HT1080 (cell line): ENCODE measurements at regions not wholly inside any gene's neighbourhood (a gene's known extent, or its start where the extent isn't known, plus 50 kb on each side); places are given as distances from the start of the nearest gene placed in this dataset.
"Not testable (repeated sequence)": the region's sequence is repeated elsewhere in the genome, so short reads cannot be mapped to it uniquely, and the experiment has no call there.

Source experiments
- DNase-seq: peaks from one replicate; pipeline ENCODE4 v3.0.0-alpha.2; 2015; ENCODE audit warnings: low read depth

DNA sequence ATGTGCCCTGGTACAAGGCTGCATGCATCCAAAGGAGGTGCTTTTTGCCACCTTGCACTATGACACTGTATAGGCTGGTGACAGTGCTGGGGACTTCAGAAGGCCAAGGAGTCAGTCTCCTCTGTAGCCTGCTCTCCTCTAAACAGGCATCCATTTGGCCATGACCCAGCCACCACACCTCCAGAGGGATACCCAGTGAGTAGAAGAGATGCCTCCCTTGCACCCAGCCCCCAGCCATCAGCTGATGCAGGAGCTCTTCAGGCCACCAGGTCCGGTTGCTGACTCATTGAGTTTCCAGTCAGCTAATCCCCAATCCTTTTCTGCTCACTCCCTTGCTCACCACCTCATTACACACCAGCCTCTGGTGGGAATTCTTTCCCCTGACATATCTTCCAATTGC, 99.8 kb downstream of the PJA1 start:
- DNase-seq, result peak; percentile 53

DNA sequence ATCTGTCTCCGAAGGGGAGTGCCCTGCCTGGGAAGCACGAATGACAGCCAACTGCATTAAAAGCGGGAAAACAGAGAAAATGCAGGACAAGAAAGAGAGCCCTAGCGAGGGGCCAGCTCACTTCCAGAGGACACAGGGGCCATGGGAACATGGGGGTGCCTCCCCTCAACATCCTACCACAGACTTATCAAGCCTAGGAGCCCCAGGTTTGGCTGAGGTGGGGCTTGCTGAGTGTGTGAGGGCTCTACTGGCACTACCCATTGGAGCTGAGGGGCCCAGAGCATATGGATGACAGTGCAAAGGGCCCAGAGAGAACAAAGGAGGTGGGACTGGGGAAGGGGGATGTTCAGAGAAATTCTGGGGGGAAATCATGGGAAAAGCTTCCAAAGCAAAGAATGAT, 101.8 kb downstream of the PJA1 start:
- DNase-seq, result no peak

DNA sequence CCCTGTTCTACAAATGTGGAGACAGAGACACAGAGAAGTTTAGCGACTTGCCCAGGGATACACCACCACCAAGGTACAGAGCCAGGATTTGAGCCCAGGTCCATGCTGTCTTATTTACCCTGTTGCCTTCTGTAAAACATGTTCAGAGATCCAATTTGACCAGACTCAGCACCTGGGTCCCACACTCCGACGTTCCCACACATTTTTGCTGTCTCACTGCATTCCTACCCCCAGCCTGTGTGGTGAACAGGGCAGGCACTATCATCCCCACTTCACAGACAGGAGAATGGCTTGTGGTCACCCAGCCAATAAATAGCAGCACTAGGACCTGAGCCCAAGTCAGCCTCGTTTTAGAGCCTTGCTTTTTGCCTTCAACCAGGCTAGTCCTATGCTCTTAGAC, 102.8 kb downstream of the PJA1 start:
- DNase-seq, result no peak

DNA sequence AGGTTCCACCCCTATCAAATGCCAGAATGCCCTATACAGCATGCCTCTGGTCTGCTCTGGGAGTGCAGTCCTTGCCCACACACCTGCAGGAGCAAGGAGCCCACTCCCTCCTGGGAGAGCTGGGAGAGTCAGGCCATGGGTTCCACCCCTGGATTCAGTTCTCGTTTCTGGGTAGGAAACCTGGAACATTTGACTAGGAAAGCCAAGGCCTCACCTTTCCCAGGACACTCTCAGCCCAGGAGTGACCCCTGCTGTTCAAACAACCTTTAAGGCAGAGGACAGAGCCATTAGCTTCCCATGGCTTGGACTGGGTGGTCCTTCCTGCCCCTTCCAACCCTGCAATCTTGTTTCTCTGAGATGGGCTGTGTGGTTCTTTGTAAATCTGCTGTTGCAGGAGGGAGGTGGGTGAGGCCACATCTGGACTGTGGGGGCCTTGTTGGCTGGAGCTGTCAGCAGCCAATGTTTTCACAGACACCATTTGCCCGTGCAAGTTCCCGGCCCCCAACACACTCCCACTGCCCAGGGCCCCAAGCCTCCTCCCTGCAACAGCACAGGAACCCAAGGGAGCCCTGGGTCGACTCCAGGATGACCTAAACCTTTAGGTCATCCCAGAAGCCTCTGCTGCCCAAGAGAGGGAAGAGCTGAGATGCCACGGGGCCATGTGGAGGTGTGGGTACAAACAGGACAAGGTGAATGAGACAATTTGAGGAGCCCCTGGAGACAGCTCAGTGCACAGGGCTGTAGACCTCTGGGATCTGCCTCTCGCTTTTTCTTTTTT, 104.4 kb downstream of the PJA1 start:
- peak; percentile 4 for DNase-seq

DNA sequence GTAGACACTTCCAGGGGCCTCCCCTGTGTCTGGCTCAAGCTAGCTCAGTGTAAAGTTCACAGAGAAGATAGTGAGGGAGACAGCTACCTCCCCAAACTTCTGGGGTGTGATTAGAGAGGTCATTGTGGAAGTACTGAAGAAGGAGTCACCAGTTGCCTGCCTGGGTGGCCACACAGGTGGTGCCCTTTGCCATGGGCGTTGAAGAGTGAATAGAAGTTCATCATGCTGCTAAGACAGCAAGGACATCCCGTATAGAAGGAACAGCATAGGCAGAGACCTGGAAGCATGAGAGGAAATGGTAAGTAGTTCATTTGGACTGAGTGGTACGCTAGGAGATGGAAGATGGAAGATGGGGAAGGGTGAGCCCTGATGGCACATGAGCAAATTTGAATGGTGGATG, 110.1 kb downstream of the PJA1 start:
- no peak for DNase-seq

DNA sequence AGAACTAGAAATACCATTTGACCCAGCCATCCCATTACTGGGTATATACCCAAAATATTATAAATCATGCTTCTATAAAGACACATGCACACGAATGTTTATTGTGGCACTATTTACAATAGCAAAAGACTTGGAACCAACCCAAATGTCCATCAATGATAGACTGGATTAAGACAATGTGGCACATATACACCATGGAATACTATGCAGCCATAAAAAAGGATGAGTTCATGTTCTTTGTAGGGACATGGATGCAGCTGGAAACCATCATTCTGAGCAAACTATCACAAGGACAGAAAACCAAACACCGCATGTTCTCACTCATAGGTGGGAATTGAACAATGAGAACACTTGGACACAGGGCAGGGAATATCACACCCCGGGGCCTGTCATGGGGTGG, 110.8 kb downstream of the PJA1 start:
- DNase-seq, result not testable (repeated sequence)

DNA sequence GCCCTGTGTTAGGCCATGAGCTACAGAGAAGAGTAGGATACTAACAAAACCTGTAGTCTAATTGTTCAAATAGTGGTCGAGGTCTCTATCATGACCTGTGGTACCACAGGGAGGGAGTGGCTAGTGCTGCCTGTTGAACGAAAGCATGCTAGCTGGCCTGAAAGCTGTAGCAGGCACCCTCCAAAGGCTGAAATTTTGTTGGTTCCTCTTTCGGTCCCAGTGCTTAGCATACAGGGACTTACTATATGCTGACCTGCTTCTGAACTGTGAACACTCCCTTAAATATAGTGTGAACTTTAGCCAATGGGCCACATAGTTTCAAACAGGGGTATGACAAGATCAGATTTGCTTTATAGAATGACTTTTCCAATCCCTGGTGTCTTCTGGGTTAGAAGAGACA, 113.4 kb downstream of the PJA1 start:
- DNase-seq, result no peak

DNA sequence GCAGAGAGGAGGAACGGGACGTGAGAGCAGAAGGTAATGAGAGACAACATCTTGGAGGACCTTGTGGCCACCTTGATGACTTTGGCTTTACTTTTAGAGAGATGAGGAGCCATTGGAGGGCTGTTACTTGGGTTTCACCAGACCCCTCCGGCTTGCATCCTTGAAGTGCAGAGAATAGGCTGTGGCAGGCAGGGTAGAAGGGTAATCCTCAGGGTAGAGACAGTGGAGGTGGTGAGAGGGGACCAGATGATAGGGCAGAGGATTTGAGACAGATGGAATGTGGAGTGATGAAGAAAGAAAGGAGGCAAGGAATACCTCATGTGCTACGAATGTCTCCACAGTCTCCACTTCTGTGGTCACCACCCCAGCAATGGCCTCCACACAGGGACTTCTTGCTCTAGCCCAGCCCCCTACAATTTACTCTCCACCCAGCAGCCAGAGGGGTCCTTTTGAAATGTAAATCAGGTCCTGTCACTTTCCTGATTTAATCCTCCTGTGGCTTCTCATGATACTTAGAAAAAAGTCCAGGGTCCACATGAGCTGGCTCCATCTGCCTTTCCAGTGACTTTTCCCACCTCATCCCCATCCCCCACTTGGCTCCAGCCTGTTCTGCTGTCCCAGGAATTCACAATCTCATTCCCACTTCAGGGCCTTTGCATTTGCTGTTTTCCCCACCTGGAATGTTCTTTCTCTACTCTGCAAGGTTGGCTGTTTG, 115.0 kb downstream of the PJA1 start:
- no peak for DNase-seq

DNA sequence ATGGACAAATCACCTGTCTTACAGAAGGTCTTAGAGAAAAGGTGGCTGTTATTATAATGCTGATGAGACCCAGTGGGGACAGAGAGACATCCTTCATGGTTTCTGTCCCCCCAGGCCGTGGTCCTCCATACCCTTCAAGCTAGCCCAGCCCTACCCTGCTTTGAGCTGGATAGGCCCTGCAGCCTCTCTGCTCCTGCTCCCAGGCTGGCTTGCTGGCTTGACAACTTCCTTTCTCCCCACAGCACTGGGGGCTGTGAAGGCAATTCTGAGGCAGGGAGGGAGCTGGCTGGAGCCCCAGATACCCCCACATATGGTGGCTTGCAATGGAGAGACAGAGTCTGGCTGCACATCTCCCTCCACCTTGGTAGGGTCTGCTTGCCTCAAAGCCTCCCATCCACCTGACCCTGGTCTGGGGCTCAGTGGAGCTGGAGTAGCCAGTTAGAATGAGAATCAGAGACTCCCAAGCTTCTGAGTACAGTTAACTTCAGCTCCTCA, 118.2 kb downstream of the PJA1 start:
- DNase-seq, result no peak

DNA sequence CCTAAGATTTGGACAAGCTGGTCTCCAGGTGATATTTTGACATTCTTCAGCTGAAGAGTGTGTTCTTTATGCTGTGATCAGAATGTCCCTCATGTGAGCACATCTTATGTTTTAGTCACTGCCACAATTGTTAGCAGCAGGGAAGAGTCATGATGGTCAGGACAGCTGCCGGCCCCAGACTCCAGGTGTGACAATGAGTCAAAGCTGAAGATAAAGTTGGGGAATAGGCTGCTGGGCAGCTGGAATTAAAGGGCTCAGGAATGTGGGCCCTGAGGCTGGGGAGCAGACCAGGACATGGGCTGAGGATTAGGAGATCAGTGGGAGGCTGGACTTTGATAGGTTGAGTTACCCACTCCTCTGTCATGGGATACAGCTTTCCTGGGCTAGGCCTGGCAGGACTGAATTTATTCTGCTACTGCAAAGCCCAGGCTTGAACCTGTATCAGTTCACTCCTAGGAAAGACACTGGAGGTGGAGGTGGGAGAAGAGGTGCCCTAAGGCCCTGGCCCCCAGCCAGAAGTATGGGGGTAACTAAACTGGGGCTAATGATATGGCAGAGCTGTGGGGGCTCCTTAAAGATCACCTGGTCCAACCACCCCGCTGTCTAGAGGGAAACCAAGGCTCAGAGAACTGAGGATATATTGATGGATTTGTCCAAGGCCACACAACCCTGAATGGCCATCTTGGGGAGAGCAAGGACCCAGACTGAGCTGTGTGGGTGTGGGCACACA, 119.5 kb downstream of the PJA1 start:
- no peak for DNase-seq

DNA sequence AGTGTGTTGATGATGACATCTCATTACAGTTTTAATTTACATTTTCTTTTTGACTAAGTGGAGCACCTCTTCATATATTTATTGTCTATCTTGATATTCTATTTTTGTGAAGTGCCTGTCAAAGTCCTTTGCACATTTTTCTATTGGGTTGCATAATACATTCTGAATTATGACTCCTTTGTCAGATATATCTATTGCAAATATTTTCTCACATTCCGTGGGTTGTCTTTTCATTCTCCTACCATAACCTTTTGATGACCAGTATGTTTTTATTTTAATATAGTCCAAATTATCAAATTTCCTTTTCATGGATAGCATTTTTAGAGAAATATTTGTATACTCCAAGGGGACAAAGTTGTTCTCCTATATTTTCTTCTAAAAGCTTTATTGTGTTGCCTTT, 126.4 kb downstream of the PJA1 start:
- no peak for DNase-seq

DNA sequence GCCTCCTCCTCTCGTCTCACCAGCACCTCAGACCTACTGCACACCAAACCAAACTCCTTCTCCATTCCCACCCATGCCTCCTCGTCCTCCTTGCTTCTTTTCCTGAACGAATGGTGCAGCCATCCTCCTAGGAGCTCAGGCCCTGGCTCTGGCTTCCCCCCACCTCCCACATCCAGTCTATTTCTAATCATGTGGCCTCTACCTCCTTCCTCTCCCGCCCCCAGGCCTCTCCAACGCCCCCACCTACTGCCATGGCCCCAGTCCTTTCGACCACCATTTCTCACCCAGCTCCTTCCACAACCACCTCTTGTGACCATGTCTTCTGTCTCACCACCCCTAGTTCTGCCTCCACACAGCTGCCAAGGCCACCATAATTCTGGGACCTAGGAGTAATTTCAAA, 127.1 kb downstream of the PJA1 start:
- no peak for DNase-seq

DNA sequence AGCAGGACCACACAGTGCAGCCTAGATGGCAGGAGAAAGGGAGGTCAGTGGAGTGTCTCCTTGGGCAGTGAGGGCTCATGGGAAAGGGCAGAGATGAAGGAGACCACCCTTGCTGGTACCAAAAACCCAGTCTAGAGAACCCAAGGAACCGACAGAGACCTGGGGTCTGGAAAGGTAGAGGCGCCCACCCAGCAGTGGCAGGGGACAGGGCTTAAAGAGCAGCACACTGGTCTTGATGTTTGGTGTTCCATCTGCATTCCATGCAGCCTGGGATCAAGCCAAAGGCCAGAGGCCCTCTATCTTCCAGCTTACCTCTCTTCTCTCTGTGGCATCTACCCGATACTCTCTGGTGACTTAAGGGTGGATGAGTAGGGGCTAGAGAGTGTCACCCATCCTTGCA, 127.5 kb downstream of the PJA1 start:
- no peak for DNase-seq

DNA sequence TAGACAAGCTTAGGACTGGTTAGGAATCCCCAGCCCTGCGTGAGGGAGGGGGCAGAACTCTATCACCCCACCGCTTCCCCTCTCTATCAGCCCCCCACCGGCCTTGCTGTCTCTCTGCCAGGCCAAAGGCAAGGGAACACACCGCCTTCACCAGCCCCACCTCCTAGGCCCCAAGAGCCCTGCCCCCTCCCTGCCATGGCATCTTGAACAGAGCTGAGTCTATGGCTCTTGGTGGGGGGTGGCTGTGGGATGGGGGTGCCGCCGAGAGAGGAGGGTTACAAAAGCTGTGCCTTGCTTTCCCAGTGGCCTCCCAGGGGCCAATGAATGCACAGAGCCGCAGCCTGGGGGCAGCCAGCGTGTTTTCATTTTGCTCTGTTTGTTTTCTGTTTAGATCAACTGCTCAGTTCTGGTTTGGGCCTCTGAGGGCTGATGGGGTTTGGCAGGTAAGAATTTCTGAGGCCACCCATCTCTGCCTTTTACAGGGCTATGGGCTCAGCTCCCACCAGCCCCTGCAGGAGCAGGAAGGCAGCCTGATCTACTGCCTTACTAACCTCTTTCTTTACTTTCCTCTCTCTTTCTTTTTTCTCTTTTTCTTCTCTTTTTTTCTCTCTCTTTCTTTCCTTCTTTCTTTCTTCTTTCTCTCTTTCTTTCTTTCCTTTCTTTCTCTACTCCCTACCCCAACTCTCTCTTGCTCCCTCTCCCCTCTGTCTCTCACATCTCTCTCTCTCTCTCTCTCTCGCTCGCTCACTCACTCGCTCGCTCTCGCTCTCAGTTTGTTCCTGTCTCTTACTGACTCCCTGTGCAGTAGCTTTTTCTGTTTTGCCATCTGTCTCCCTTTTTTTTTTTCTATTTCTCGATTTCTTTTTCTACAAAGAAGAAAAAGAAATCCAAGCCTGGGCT, 128.3 kb downstream of the PJA1 start:
- no peak for DNase-seq

DNA sequence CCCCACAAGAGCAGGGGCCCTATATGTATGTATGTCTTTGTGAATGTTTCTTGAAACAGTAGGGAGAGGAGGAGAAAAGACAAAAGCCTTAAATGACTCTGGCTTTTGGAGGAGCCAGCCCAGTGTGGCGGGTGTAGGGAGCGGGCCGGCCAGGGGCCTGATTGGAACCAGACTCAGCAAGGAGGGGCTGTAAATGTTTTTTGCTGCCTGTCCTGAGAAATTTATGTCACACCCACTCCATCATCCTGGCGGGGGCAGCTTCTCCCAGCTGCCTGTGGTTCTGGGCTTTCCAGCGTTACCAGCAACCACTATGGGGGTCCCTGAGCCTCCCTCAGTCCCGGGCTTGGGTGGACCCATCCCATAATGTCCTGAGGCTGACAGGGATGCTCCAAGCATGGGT, 130.8 kb downstream of the PJA1 start:
- no peak for DNase-seq

DNA sequence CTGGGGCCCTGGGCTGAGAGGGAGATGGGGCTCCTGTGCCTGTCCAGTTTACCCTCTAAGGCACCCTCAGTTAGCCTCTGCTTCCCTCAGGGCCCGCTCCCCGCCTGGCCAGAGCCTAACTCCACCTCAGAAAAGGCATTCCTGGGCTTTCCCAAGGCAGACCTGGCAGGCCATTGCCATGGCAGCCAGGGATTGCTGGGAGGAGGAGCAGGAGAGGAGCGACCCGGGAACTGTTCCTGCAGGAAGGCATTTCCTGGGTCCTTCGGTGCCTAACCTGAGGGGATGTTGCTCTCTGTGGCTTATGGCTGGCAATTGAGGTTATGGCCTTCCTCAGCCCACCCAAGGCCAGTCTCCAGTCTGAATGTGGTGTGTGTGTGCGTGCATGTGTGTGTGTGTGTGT, 131.3 kb downstream of the PJA1 start:
- DNase-seq, result no peak

DNA sequence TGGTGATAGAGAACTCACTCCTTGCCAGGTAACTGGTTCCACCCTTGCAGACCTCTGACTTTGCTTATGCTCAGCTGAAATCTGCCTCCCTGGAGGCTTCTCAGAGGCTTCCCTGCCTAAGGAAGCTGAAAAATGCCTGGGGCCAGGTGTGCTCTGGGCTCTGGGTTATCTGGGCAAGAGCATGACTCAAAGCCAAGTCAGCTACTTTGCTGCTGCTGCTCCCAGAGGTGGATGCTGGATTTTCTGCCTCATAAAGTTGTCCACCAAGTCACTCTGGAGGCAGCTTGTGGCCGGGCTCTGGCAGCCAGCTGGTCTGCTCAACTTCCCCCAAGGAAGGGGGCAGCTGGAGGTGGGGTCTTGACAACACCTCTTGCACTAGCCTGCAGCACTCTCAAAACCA, 132.7 kb downstream of the PJA1 start:
- DNase-seq, result peak; percentile 17

DNA sequence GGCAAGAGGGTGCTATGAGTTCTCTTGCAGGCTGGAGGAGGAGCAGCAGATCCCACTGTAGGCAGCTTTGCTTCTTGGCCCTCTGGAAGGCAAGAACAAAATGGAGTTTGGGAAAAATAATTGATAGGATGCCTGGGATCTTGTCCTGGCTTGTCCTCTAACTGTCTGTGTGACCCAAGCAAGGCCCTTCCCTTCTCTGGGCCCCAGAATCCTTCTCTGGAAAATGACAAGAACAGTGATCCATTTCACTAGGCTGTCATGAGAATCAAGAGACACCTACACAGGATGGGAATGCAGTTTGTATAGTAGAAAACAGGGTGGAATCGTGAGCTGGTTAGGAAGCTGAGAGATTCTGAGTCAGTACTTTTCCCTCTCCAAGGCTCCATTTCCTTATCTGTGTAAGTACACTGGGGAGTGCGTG, 133.3 kb downstream of the PJA1 start:
- peak; percentile 22 for DNase-seq

DNA sequence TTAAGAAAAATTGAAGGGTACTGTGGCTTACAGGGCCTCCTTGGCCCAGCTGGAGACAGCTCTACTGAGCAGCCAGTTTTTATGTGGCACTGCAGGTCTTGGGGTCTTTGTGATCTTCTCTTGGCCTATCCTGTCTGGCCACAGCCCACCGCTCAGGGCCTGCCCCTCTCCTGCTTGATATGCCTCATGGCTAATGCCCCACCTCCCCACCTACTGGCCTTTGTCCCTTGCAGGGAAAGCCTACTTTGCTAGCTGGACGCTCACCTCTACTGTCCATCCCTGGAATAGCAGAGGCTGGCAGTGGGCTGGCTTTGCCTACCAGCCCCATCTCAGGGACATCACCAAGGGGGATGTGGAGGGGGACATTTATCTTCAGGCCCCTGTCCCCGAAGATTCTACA, 134.1 kb downstream of the PJA1 start:
- no peak for DNase-seq

DNA sequence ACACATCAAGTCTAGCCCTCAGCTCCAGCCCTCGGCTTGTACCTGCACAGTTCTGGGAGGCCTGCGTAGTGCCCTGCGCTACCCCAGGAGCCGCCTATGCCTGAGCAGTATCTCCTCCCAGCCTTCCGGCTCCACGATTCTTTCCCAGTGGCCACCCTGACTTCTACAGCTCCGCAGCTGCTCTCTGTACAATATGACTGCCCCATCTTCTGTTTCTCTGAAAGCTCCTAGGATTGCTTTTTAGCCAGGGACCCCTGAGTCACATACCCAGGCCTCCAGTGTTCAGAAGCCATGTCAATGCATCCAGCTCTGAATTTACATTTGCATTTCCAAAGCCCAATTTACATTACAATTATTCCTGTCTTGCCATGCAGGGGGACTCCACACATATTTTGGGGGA, 135.5 kb downstream of the PJA1 start:
- no peak for DNase-seq

DNA sequence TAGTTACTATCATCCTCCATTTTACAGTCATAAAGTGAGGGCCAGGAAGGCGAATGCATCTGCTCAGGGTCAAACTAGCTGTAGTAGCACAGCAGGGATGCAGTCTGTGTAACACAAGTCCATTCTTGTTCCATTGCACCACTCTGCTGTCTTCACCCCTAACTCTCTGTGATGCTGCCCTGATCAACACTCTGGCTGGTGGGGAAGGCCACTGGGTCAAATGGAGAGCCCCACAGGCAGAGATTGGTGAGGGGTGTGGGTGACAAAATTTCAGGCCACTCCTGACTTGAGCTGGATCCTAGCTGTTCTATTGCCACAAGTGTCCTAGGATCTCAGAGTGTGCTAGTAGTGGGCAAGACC, 136.5 kb downstream of the PJA1 start:
- no peak for DNase-seq
